ENCODE measurements at regions not wholly inside any gene's neighbourhood (a gene's known extent, or its start where the extent isn't known, plus 50 kb on each side); places are given as distances from the start of the nearest gene placed in this dataset.
A peak's percentile ranks its signal among the peaks of the same experiment; 100 is the strongest.

DNA sequence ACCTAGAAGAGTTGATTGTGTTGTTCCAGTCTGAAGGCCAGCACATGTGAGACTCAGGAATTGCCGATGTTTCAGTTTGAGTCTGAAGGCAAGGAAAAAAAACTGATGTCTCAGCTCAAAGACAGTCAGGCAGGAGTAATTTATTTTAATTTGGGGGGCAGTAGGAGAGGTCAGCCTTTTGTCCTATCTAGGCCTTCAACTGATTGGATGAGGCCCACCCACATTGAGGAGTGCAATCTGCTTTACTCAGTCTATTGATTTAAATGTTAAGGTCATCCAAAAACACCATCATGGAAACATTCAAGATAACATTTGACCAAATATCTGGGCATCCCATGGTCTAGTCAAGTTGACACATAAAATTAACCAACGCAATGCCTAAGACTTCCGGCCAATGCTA is 288.9 kb downstream of the CDK5RAP2 start:
- no peak for DNase-seq

- DNase-seq = no peak
Observed at GRCh38 chr9:120289990-120290975, 289.7 kb downstream of the CDK5RAP2 start.

DNA sequence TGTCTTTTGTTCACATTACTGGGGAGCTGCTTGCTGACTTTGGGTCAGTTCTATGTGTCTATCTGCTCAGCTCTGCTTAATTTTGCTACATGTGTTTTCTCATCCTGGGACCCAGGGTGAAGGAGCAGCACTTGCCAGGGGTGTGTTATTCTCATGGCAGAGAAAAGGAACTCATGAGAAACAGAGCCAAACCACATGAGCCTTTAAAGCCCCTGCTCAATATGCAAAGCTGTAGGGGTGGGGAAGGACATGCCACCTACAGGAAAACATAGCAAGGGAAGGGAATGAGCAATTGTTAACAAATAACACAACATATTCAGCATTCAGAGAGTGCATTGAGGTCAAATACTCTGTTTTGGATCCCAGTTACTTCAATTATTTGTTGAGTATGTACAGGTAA is 290.9 kb downstream of the CDK5RAP2 start:
- DNase-seq = no peak

DNA sequence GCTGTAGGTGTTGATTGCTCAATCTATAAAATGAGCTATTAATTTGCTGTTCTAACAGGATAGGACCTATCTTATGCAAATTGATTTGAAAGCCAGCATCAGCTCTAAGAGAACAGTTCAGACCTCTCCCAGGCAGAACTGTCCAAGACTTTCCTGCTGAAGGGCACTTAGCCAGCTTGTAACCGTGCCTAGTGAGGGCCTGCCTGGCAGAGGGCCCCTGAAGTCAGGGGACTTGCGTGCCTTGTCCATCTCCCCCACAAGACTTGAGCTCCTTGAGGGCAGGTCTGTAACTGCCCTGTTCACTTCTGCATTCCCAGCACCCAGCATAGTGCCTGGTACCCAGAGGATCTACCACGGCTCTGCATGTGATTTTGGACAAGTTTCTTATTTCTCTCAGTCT is 293.4 kb downstream of the CDK5RAP2 start:
- DNase-seq = no peak

DNA sequence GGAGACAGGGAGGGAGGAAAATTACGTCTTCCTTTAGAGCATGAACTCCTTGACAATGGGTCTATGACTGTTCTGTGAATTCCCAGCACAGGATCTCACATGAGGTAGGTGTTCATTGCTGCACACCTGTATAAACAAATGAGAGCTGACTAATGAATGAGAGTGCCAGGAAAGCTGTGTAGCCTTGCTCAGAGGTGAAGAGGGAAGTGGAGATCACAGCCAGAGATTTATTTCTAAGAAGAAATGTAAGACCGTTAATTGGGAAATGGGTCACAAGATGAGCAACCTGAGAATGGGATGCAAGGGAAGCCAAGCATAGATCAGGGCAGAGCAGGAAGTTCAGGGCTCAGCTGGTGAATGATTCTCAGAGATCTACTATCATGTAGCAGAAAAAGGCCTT is 295.1 kb downstream of the CDK5RAP2 start:
- no peak for DNase-seq

DNA sequence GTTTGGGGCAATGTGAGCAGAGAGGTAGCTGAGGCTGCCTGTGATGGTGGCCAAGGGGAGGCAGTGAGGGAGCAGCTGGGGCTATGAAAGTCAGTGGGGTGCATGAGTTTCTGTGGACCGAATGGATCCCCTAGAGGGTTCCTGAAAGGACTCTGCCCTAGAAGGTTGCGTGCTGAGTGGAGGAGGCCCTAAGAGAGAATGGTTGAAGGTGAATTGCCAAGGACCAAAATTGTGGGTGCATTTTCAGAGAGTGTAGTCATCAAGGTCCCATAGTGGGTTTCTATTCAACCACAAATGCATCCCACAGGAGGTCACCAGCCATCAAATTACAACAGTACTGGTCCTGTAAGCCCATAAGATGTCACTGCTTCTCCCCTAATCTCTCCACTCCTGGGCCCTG is 298.3 kb downstream of the CDK5RAP2 start:
- no peak for DNase-seq

DNA sequence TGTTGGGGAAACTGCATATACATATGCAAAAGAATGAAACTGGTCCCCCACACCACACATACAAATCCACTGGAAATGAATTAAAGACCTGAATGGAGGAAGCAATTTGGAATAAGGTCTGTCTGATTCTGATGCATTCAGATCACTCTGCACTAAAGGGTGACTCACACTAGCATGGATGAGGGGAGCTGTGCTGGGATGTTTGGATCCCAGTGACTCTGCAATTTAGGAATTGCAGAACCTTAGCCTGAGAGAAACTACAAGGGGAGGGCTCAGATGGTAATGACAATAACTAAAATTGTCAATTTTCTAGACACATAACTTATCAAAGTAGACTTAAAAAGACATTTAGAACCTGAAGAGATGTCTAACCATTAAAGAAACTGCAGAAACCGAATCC is 312.0 kb downstream of the CDK5RAP2 start:
- no peak for DNase-seq

GRCh38 chr9:120265791-120266190 is 314.2 kb downstream of the CDK5RAP2 start:
- peak; percentile 57 for DNase-seq

DNA sequence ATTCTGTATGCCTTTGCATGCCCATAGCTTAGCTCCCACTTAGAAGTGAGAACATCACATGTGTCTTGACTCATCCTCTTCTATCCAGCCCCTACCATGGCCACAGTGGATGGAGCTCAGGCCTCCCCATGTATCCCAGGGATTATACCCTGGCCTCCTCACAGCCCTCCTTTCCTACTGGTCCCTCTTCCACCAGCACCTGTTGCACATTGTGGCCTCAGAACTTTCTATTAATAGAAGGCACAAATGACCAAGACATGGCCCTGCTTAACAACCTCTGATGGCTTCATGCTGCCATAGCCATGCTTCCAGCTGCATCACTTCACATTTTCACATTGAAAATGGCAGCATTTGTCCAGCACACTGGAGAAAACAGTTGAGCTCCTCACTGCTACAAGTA is 315.4 kb downstream of the CDK5RAP2 start:
- no peak for DNase-seq

DNA sequence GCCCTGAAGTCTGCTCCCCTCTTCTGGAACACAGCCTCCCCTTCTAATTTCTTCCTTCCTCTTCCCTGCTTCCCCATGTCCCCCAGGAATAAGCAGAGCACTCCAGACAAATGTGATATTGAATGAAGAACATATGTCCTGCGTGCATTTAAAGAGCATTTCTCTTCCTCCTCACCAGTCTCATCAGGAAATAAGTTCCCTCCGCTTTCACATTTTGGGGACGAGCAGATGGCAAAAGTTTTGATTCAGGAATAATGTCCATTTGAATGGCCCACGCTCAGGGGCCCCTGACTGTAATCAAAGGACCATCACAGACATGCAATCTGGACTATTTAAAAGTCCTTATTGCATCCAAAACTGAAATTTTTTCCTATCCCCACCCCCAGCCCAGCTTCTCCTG is 316.1 kb downstream of the CDK5RAP2 start:
- no peak for DNase-seq

- no peak for DNase-seq
Observed at GRCh38 chr9:120261419-120261818, 318.5 kb downstream of the CDK5RAP2 start.

- DNase-seq = no peak
Observed at GRCh38 chr9:120259100-120259499, 320.9 kb downstream of the CDK5RAP2 start.

- DNase-seq = no peak
Observed at GRCh38 chr9:120258096-120258495, 321.9 kb downstream of the CDK5RAP2 start.

GRCh38 chr9:120257483-120257882 is 322.5 kb downstream of the CDK5RAP2 start:
- peak; percentile 42 for DNase-seq

DNA sequence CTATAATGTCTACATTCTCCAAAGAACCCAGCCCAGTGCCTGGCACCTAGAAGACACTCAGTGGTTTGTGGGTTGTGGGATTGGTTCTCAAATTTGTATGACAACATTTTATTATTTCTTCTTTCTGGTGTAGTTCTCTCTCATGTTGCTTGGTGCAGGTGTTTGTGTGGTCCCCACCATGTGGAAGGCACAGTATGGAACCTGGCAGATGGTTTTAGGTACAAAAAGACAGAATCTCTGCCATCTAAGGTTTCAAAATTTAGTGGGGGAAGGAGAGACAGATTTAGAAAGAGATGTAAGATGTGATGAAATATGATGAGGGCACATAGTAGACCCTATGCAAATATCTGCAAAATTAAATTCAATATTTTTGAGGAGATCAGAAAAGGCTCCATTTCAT is 323.8 kb downstream of the CDK5RAP2 start:
- DNase-seq = no peak

- DNase-seq = no peak
Observed at GRCh38 chr9:120252248-120252647, 327.7 kb downstream of the CDK5RAP2 start.

DNA sequence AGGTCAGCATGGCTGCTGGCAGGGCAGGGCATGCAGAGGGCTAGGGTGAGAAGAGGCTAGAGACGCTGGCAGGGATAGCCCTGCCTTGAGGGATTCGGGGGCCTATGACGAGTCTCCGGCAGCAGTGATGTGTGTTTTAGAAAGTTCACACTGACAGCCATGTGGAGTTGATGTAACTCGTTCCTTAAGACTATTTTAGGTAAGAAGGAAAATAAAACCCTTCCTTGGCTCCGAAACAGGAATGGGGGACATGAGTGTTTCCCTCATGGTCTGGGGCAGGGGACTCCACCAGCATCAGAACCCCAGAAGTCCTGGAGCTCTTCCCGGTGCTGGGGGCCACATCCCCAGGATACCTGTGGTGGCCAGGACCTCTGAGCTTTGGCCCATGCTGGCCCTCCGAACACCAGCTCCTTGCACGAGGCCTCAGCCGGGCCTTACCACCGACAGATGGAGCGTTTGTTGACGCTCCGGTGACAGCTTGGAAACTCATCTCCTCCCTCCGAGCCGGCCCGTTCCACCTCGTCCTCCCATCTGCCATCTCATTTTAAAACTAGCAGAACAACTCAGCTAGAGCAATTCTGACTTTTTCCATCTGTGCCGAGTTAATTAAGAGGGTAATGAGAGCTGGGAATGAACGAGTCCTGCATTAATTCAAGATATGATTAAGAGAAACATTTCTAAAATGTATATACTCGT is 337.7 kb downstream of the CDK5RAP2 start:
- DNase-seq = no peak

DNA sequence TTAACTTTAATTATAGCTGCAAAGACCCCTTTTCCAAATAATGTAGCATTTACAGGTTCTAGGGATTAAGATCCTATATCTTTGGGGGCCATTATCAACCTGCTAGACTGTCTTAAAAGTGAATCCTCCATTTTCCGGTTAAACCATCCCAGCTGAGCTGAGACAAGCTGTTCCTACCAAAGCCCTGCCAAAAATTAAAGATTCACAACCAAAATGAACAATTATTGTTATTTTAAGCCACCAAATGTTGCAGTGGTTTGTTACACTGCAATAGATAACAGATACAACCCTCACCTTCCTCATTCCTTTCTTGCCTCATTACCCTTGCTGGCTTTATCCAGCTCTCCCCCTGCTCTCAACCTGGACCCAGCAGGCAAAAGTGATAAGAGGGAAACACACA is 343.4 kb downstream of the CDK5RAP2 start:
- DNase-seq = no peak

DNA sequence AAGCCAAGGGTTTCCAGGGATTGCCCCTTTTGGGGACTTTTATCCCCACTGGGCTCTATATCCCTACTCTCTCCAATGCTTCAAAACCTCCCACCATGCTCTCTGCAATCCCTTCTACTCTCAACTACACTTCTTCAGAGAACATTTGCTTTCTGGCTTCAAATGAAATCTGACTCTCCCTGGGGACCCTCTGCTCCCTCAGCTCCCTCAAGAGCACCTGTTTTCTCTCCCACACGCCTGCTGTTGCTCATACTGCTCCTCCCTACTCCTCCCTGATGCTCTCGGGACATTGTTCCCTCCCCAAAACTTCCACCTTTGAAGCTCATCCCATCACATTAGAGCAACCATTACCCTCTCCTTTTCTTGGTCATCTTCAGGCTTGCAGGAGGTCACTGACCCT is 344.9 kb downstream of the CDK5RAP2 start:
- DNase-seq = no peak

- no peak for DNase-seq
Observed at GRCh38 chr9:120230227-120230626, 349.7 kb downstream of the CDK5RAP2 start.

DNA sequence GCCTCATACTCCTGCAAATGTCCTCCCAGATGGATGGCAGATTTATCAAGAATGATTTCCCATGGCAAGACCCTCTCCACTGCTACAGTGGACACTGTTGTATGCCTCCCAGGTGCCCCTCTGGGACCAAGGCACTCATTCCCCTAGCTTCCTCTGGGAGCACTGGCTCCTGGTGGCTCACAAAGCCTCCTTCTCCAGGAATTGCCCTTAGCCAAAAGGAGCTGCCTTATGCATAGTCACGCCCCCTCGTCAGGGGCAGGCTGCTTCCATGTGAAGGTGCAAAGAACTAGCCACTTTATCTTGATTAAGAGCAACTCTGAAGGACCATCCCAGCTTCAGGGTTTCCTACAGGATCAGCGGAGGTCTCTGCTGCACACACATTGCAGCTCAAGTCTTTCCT is 358.1 kb downstream of the CDK5RAP2 start:
- no peak for DNase-seq

GRCh38 chr9:120214332-120214731 is 365.6 kb downstream of the CDK5RAP2 start:
- DNase-seq = no peak

DNA sequence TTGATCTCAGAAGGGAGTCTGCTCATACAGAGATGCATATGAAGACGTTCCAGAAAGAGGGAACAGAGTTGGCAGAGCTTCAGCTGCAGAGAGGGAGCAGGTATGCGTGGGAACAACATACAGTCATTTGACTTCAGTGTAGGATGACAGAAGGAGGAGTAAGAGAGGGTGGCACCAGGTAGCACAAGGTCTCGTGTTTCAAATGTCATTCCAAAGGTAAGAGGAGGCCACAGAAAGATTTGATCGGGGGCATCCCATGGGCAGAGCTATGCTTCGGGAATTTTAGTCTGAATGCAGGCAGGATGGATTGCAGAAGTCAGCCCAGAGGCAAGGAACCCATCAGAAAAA is 367.1 kb downstream of the CDK5RAP2 start:
- no peak for DNase-seq

DNA sequence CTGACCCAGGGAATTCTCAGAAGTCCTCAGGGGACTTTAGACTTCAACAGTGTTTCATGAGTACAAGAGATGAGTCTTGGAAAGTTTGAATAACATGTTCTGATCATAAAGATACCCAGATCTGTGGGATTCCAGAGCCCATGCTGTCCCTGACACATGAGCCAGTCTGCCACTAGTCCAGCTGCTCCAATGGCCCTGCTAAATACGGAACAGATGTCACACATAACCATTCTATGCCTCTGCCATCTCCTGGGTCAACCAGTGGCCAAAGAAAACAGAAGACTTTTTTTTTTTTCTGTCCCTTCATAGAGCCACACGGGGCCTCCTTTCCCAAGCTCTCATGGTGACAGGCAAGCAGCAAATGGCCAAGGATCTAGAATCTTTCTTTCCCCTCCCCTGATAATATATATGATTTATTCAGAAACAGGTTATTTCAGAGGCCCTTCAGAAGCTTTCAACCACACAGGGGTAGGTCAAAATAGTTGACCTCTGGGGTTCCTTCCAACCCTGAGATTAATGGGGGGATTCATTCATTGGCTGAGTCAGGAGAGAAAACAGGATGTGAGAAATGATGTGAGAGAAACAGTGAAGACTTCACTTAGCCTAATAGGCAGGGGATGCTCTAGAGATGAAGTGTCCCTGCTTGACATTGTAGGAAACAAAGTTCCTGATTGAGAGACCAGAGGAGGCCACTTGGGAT is 367.7 kb downstream of the CDK5RAP2 start:
- no peak for DNase-seq

Data from NCI-H2227 treated with DMSO at 0.1 percent for 48 hours (cell line).